H1 (cell line): ENCODE measurements at regions not wholly inside any gene's neighbourhood (a gene's known extent, or its start where the extent isn't known, plus 50 kb on each side); places are given as distances from the start of the nearest gene placed in this dataset.

Experiments
- CTCF ChIA-PET: fragments of 300-600 bp; sonication (Branson Sonifier 250); formaldehyde crosslinking; loops from one replicate; lab custom pipeline; 2021; ENCODE audit not compliant: partially characterized antibody; lab: Charles Lee
- POLR2A ChIA-PET: fragments of 300-600 bp; sonication (Branson Sonifier 250); formaldehyde crosslinking; loops from one replicate; lab custom pipeline; 2021; ENCODE audit warnings: inconsistent platforms; ENCODE audit not compliant: partially characterized antibody; lab: Charles Lee
- DNase-seq, 2 experiments: peaks; one replicate each; pipeline versions ENCODE4 v3.0.0 to v3.0.0-alpha.2; 2010 to 2022; ENCODE audit warnings: low spot score in 2 of 2, low read depth in 1 of 2, mixed read lengths in 1 of 2
- FAIRE-seq: peaks from 2 replicates; lab custom pipeline; 2011; peaks lifted over from hg19 to GRCh38; lab: Jason Lieb, UNC
- H2AFZ ChIP-seq: 2 replicates; pipeline ENCODE4 v1.8.1; 2012; ENCODE audit warnings: low read length, inconsistent platforms
- H2AK5ac ChIP-seq: 2 replicates; pipeline ENCODE4 v1.6.1; 2013; ENCODE audit warnings: low read depth, low read length
- H2BK120ac ChIP-seq: replicated peaks from 2 replicates; pipeline ENCODE3; 2013; ENCODE audit warnings: low read depth, low read length, inconsistent platforms
- H2BK12ac ChIP-seq: 2 replicates; pipeline ENCODE4 v1.6.1; 2013; ENCODE audit warnings: low read depth, low read length
- H2BK15ac ChIP-seq: 2 replicates; pipeline ENCODE4 v1.6.1; 2013; ENCODE audit warnings: low read length
- H2BK20ac ChIP-seq: 2 replicates; pipeline ENCODE4 v1.6.1; 2013; ENCODE audit warnings: low read length
- H2BK5ac ChIP-seq: 2 replicates; pipeline ENCODE4 v1.6.1; 2013; ENCODE audit warnings: low read depth, low read length
- H3K14ac ChIP-seq: 2 replicates; pipeline ENCODE4 v1.6.1; 2013; ENCODE audit warnings: inconsistent platforms; ENCODE audit not compliant: insufficient read length
- H3K18ac ChIP-seq: 2 replicates; pipeline ENCODE4 v1.6.1; 2013; ENCODE audit warnings: low read length; ENCODE audit errors: extremely low read depth
- H3K23ac ChIP-seq: 2 replicates; pipeline ENCODE4 v1.6.1; 2013; ENCODE audit warnings: inconsistent platforms; ENCODE audit not compliant: insufficient read length
- H3K23me2 ChIP-seq: 2 replicates; pipeline ENCODE4 v1.6.1; 2013; ENCODE audit warnings: low read depth, low read length
- H3K27ac ChIP-seq: 2 replicates; pipeline ENCODE4 v1.6.1; 2011; ENCODE audit warnings: low read depth, low read length, inconsistent platforms
- H3K27me3 ChIP-seq, 4 experiments: replicated peaks in 1 of 4; 1 replicate in 1 of 4; 2 replicates in 3 of 4; pipeline versions ENCODE4 v1.6.1 to v1.8.1; 2011 to 2013; ENCODE audit warnings: low read length in 3 of 4, mild to moderate bottlenecking in 3 of 4, inconsistent platforms in 2 of 4, mixed read lengths in 2 of 4, moderate library complexity in 1 of 4; ENCODE audit not compliant: control insufficient read depth in 3 of 4, insufficient read depth in 3 of 4; ENCODE audit errors: extremely low read depth in 1 of 4
- H3K36me3 ChIP-seq, 4 experiments: 2 replicates each; pipeline versions ENCODE4 v1.6.1 to v1.8.1; 2011 to 2013; ENCODE audit warnings: mild to moderate bottlenecking in 4 of 4, low read length in 3 of 4, moderate library complexity in 2 of 4, control low read depth in 1 of 4, inconsistent platforms in 1 of 4; ENCODE audit not compliant: insufficient read depth in 4 of 4, control insufficient read depth in 2 of 4
- H3K4ac ChIP-seq: replicated peaks from 2 replicates; pipeline ENCODE3; 2013; ENCODE audit warnings: low read length, low read depth, mixed read lengths, inconsistent platforms; ENCODE audit not compliant: insufficient read length
- H3K4me1 ChIP-seq, 4 experiments: replicated peaks in 1 of 4; 1 replicate in 1 of 4; 2 replicates in 3 of 4; pipeline versions ENCODE4 v1.6.1 to v1.8.1; 2011 to 2013; ENCODE audit warnings: low read length in 3 of 4, inconsistent platforms in 2 of 4, mixed read lengths in 1 of 4; ENCODE audit not compliant: insufficient read depth in 4 of 4, control insufficient read depth in 3 of 4
- H3K4me2 ChIP-seq, 2 experiments: 2 replicates each; pipeline versions ENCODE4 v1.6.1 to v1.8.1; 2011 to 2013; ENCODE audit warnings: low read depth in 2 of 2, low read length in 2 of 2, control low read depth in 1 of 2, inconsistent platforms in 1 of 2, mild to moderate bottlenecking in 1 of 2; ENCODE audit not compliant: insufficient read depth in 1 of 2
- H3K4me3 ChIP-seq, 4 experiments: fragments of 200-600, 300-600 bp in 1 of 4; sonication (generic), shearing (Covaris generic), sonication (Bioruptor Twin) in 1 of 4; 2 replicates each; pipeline versions ENCODE4 v1.5.1 to v1.8.1; 2011 to 2016; ENCODE audit warnings: low read length in 4 of 4, low read depth in 3 of 4, control low read depth in 2 of 4, inconsistent platforms in 2 of 4, mild to moderate bottlenecking in 2 of 4, mixed read lengths in 1 of 4, moderate library complexity in 1 of 4; ENCODE audit not compliant: insufficient read depth in 2 of 4; ENCODE audit errors: extremely low read depth in 1 of 4
- H3K56ac ChIP-seq: replicated peaks from 2 replicates; pipeline ENCODE3; 2013; ENCODE audit warnings: low read depth, mild to moderate bottlenecking, mixed read lengths, low read length, inconsistent platforms; ENCODE audit not compliant: insufficient read length
- H3K79me1 ChIP-seq: 2 replicates; pipeline ENCODE4 v1.6.1; 2013; ENCODE audit warnings: low read depth, low read length, control low read depth
- H3K79me2 ChIP-seq, 2 experiments: 2 replicates each; pipeline versions ENCODE4 v1.6.1 to v1.8.1; 2012 to 2013; ENCODE audit warnings: low read length in 2 of 2, mild to moderate bottlenecking in 2 of 2, inconsistent platforms in 1 of 2; ENCODE audit not compliant: insufficient read depth in 2 of 2, control insufficient read depth in 1 of 2
- H3K9ac ChIP-seq, 4 experiments: replicated peaks in 1 of 4; 1 replicate in 1 of 4; 2 replicates in 3 of 4; pipeline versions ENCODE4 v1.6.1 to v1.8.1; 2011 to 2013; ENCODE audit warnings: low read depth in 3 of 4, low read length in 3 of 4, control low read depth in 2 of 4, mild to moderate bottlenecking in 2 of 4, moderate library complexity in 2 of 4, inconsistent platforms in 1 of 4; ENCODE audit errors: extremely low read depth in 1 of 4
- H3K9me3 ChIP-seq, 2 experiments: 2 replicates each; pipeline versions ENCODE4 v1.6.1 to v1.8.1; 2012 to 2013; ENCODE audit warnings: mild to moderate bottlenecking in 2 of 2, moderate library complexity in 2 of 2, control low read depth in 1 of 2, inconsistent platforms in 1 of 2, low read depth in 1 of 2, low read length in 1 of 2, mixed read lengths in 1 of 2; ENCODE audit not compliant: insufficient read depth in 2 of 2
- H4K20me1 ChIP-seq, 2 experiments: replicated peaks in 1 of 2; 2 replicates each; pipeline versions ENCODE3 to v1.8.1; 2011 to 2013; ENCODE audit warnings: inconsistent platforms in 2 of 2, low read length in 2 of 2, mild to moderate bottlenecking in 1 of 2; ENCODE audit not compliant: insufficient read depth in 2 of 2, control insufficient read depth in 1 of 2
- H4K5ac ChIP-seq: 2 replicates; pipeline ENCODE4 v1.6.1; 2013; ENCODE audit warnings: low read length, low read depth, mixed read lengths, inconsistent platforms; ENCODE audit not compliant: insufficient read length
- H4K8ac ChIP-seq: 2 replicates; pipeline ENCODE4 v1.8.0; 2013; ENCODE audit warnings: mild to moderate bottlenecking, moderate library complexity, low read length, inconsistent platforms; ENCODE audit not compliant: insufficient read depth; ENCODE audit errors: extremely low read depth
- H4K91ac ChIP-seq: replicated peaks from 2 replicates; pipeline ENCODE3; 2013; ENCODE audit warnings: low read length, mixed read lengths, inconsistent platforms; ENCODE audit not compliant: insufficient read length
- ATF2 ChIP-seq: IDR thresholded peaks from 2 replicates; pipeline ENCODE4 v1.6.1; 2012; ENCODE audit warnings: low read length, inconsistent platforms
- BACH1 ChIP-seq: IDR thresholded peaks from 2 replicates; pipeline ENCODE4 v1.6.1; 2012; ENCODE audit warnings: low read length, improper control_type of control experiment
- BRCA1 ChIP-seq: IDR thresholded peaks from 2 replicates; pipeline ENCODE4 v1.6.1; 2012; ENCODE audit warnings: low read depth, low read length, improper control_type of control experiment
- CHD2 ChIP-seq: IDR thresholded peaks from 2 replicates; pipeline ENCODE4 v1.6.1; 2012; ENCODE audit warnings: low read length, improper control_type of control experiment
- CTBP2 ChIP-seq: IDR thresholded peaks from 2 replicates; pipeline ENCODE4 v1.7.0; 2011; ENCODE audit warnings: borderline replicate concordance, mild to moderate bottlenecking, moderate library complexity, mixed read lengths, low read length; ENCODE audit not compliant: insufficient read depth, insufficient read length
- EP300 ChIP-seq, 2 experiments: IDR thresholded peaks; 1 replicate in 1 of 2; 2 replicates in 1 of 2; pipeline ENCODE4 v1.6.1; 2011 to 2012; ENCODE audit warnings: low read depth in 2 of 2, low read length in 2 of 2, mild to moderate bottlenecking in 2 of 2, borderline replicate concordance in 1 of 2, inconsistent platforms in 1 of 2, moderate library complexity in 1 of 2
- POLR2A ChIP-seq, 2 experiments: IDR thresholded peaks; 1 replicate in 1 of 2; 2 replicates in 1 of 2; pipeline ENCODE4 v1.6.1; 2011; ENCODE audit warnings: low read depth in 2 of 2, low read length in 2 of 2, mild to moderate bottlenecking in 2 of 2; ENCODE audit errors: control extremely low read depth in 1 of 2
- POLR2AphosphoS5 ChIP-seq: IDR thresholded peaks from 2 replicates; pipeline ENCODE4 v1.6.1; 2011; ENCODE audit warnings: low read depth, low read length
- RXRA ChIP-seq: IDR thresholded peaks from 2 replicates; pipeline ENCODE4 v1.6.1; 2011; ENCODE audit warnings: low read depth, mild to moderate bottlenecking, low read length, moderate library complexity; ENCODE audit not compliant: insufficient read depth
- SIN3A ChIP-seq, 2 experiments: IDR thresholded peaks in 1 of 2; conservative IDR thresholded peaks in 1 of 2; 2 replicates each; pipeline ENCODE4 v1.6.1; 2011 to 2012; ENCODE audit warnings: low read length in 2 of 2, improper control_type of control experiment in 1 of 2, low read depth in 1 of 2, mild to moderate bottlenecking in 1 of 2
- SP1 ChIP-seq: IDR thresholded peaks from 2 replicates; pipeline ENCODE4 v1.6.1; 2011; ENCODE audit warnings: low read depth, low read length
- TEAD4 ChIP-seq: IDR thresholded peaks from 2 replicates; pipeline ENCODE4 v1.6.1; 2012; ENCODE audit warnings: low read depth, low read length, inconsistent platforms, mixed read lengths
- ZNF274 ChIP-seq: IDR thresholded peaks from 2 replicates; pipeline ENCODE4 v1.7.0; 2012; ENCODE audit warnings: low read length, borderline replicate concordance; ENCODE audit errors: extremely low read depth
- WGBS, 2 experiments: shearing (Covaris generic) in 1 of 2; methylation state at CpG; one replicate each; pipeline versions ENCODE4 v1.1.6 to v1.1.7; 2013 to 2015; ENCODE audit warnings: low lambda C conversion rate in 2 of 2, mixed read lengths in 2 of 2, inconsistent platforms in 1 of 2, low coverage in 1 of 2, missing lambda C conversion rate in 1 of 2; ENCODE audit not compliant: insufficient replicate concordance in 2 of 2, insufficient coverage in 1 of 2, insufficient read length in 1 of 2; ENCODE audit errors: extremely low coverage in 1 of 2, missing lambda C conversion rate in 1 of 2; 5-methylcytosine and 5-hydroxymethylcytosine counted together

GRCh38 chr15:77542491-77543001 is 90.2 kb downstream of the LINGO1 start:
- ChIA-PET POLR2A (interaction anchor here (1.0 to 1.2 kb wide), 3 partner anchors 13 to 356 kb away, joined by 3 read pairs; no protein-coding TSS in a partner anchor), CTCF (interaction anchor here (0.7 to 11.4 kb wide), 80 partner anchors 9 to 549 kb away, joined by 3 to 156 read pairs (median 5); partner anchors contain the start of genes HMG20A and LINGO1)
- Histone ChIP-seq H4K91ac (no peak overlapping the region), H2BK12ac (no peak overlapping the region; the same call in 1 of the 2 replicates), H3K9me3 (no peaks in the 10 kb centered on the region), H3K23ac (no peak overlapping the region), H4K5ac (no peak overlapping the region), H3K4ac (no peak overlapping the region), H3K36me3 (no peaks in the 10 kb centered on the region), H3K4me3 (no peak overlapping the region), H3K18ac (no peak overlapping the region), H3K14ac (no peak overlapping the region), H3K56ac (no peak overlapping the region), H2AFZ (no peak overlapping the region), H3K9ac (no peak overlapping the region), H4K8ac (no peak overlapping the region), H3K27me3 (no peaks in the 10 kb centered on the region), H3K4me1 (peaks cover 8 to 20% (median 9%) of the 10 kb centered on the region in 4 experiments), H3K27ac (no peak overlapping the region), H4K20me1 (no peaks in the 10 kb centered on the region), H3K79me1 (no peaks in the 10 kb centered on the region), H3K23me2 (no peaks in the 10 kb centered on the region), H2BK5ac (no peak overlapping the region), H2AK5ac (no peak overlapping the region), H2BK15ac (peak overlapping the region; percentile 5; the same call in 1 of the 2 replicates), H3K79me2 (no peaks in the 10 kb centered on the region), H3K4me2 (no peak overlapping the region), H2BK20ac (no peak overlapping the region), H2BK120ac (no peak overlapping the region)
- no peak for DNase-seq
- WGBS, 2 experiments: 88% methylated on average over 16 of the region's 16 CpGs; no CpG with 5 or more reads in 1 of the 2 experiments
- no peak for FAIRE-seq
- no peak for TF ChIP-seq TEAD4
- no peak for TF ChIP-seq EP300 (IDR thresholded peaks at IDR 0.05; ENCODE audit: borderline replicate concordance in 1 of 2, low read depth in 2 of 2, low read length in 2 of 2)
- TF ChIP-seq SP1: no peak
- TF ChIP-seq ATF2: no peak
- no peak for TF ChIP-seq POLR2AphosphoS5
- TF ChIP-seq ZNF274: no peak
- TF ChIP-seq BACH1: no peak
- no peak for TF ChIP-seq SIN3A (conservative IDR thresholded peaks at IDR 0.05 in 1 of 2, IDR thresholded peaks at IDR 0.05 in 1 of 2; ENCODE audit: low read depth in 1 of 2, low read length in 2 of 2)
- no peak for TF ChIP-seq POLR2A (IDR thresholded peaks at IDR 0.05; ENCODE audit: control extremely low read depth in 1 of 2, low read depth in 2 of 2, low read length in 2 of 2)
- no peak for TF ChIP-seq RXRA
- TF ChIP-seq CTBP2: no peak
- TF ChIP-seq CHD2: no peak
- no peak for TF ChIP-seq BRCA1
